ENCODE measurements at regions not wholly inside any gene's neighbourhood (a gene's known extent, or its start where the extent isn't known, plus 50 kb on each side); places are given as distances from the start of the nearest gene placed in this dataset.

GRCh38 chr5:98992552-98992951, 63.7 kb upstream of the CHD1 start:
- TF ChIP-seq ZFX (IDR thresholded peaks at IDR 0.05; ENCODE audit: borderline replicate concordance) = no peak
- TF ChIP-seq, protein P1, sequence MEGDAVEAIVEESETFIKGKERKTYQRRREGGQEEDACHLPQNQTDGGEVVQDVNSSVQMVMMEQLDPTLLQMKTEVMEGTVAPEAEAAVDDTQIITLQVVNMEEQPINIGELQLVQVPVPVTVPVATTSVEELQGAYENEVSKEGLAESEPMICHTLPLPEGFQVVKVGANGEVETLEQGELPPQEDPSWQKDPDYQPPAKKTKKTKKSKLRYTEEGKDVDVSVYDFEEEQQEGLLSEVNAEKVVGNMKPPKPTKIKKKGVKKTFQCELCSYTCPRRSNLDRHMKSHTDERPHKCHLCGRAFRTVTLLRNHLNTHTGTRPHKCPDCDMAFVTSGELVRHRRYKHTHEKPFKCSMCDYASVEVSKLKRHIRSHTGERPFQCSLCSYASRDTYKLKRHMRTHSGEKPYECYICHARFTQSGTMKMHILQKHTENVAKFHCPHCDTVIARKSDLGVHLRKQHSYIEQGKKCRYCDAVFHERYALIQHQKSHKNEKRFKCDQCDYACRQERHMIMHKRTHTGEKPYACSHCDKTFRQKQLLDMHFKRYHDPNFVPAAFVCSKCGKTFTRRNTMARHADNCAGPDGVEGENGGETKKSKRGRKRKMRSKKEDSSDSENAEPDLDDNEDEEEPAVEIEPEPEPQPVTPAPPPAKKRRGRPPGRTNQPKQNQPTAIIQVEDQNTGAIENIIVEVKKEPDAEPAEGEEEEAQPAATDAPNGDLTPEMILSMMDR (IDR thresholded peaks at IDR 0.05) = no peak

DNA sequence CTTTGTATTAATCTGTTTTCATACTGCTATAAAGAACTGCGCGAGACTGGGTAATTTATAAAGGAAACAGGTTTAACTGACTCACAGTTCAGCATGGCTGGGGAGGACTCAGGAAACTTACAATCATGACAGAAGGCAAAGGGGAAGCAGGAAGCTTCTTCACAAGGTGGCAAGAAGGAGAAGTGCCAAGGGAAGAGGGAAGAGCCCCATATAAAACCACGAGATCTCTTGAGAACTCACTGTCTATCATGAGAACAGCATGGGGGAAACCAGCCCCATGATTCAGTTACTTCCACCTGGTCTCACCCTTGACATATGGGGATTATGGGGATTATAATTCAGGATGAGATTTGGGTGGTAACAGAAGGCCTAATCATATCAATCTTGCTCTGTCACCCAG, 60.9 kb upstream of the CHD1 start:
- no peak overlapping the region for H3K27ac ChIP-seq
- TF ChIP-seq, protein P1 (IDR thresholded peaks at IDR 0.05) = no peak
- no peak for TF ChIP-seq ZFX (IDR thresholded peaks at IDR 0.05; ENCODE audit: borderline replicate concordance)

More at GRCh38 chr5:98992552-98992951, 63.7 kb upstream of the CHD1 start:
- H3K27ac ChIP-seq = no peak overlapping the region

GRCh38 chr5:98986587-98986986, 57.8 kb upstream of the CHD1 start:
- no peak for TF ChIP-seq ZFX (IDR thresholded peaks at IDR 0.05; ENCODE audit: borderline replicate concordance)
- TF ChIP-seq, protein P1 (IDR thresholded peaks at IDR 0.05) = no peak
- H3K27ac ChIP-seq = no peak overlapping the region

- TF ChIP-seq ZFX (IDR thresholded peaks at IDR 0.05; ENCODE audit: borderline replicate concordance) = no peak
- TF ChIP-seq, protein P1 (IDR thresholded peaks at IDR 0.05) = no peak
- no peak overlapping the region for H3K27ac ChIP-seq
Measured at GRCh38 chr5:98982880-98983279, 54.1 kb upstream of the CHD1 start.
